Activated naive CD8-positive, alpha-beta T cell treated with anti-CD3 and anti-CD28 coated beads, Interleukin-2, amount 10 ng/mL, durations not matched to agents 7 days and 5 days (primary cell): ENCODE measurements at regions not wholly inside any gene's neighbourhood (a gene's known extent, or its start where the extent isn't known, plus 50 kb on each side); places are given as distances from the start of the nearest gene placed in this dataset.
"Not testable (repeated sequence)": the region's sequence is repeated elsewhere in the genome, so short reads cannot be mapped to it uniquely, and the experiment has no call there.

Experiments used
- ATAC-seq: fragments of 150-1000 bp; cut with Tn5 transposase; one replicate; pipeline ENCODE4 v1.10.0; 2021; ENCODE audit warnings: low read depth, moderate library complexity
- POLR2A ChIA-PET: fragments of 350-600 bp; sonication (Branson Sonifier 250); formaldehyde crosslinking; loops from one replicate; lab custom pipeline; 2021; ENCODE audit warnings: antibody characterized with exemption; lab: Charles Lee
- DNase-seq: peaks from one replicate; pipeline ENCODE4 v3.0.0; 2021
- H3K27ac Mint-ChIP-seq: one replicate; pipeline ENCODE4 v1.8.0; 2022; ENCODE audit warnings: mild to moderate bottlenecking, mixed read lengths
- H3K27me3 Mint-ChIP-seq: one replicate; pipeline ENCODE4 v1.8.0; 2022; ENCODE audit warnings: mild to moderate bottlenecking, moderate library complexity, mixed read lengths
- H3K36me3 Mint-ChIP-seq: one replicate; pipeline ENCODE4 v1.8.0; 2021; ENCODE audit warnings: mild to moderate bottlenecking, mixed read lengths
- H3K4me1 Mint-ChIP-seq: one replicate; pipeline ENCODE4 v1.8.0; 2021; ENCODE audit warnings: mixed read lengths
- H3K4me3 Mint-ChIP-seq: one replicate; pipeline ENCODE4 v1.8.0; 2022; ENCODE audit warnings: mild to moderate bottlenecking, moderate library complexity, mixed read lengths
- H3K9me3 Mint-ChIP-seq: one replicate; pipeline ENCODE4 v1.8.0; 2021; ENCODE audit warnings: mixed read lengths

DNA sequence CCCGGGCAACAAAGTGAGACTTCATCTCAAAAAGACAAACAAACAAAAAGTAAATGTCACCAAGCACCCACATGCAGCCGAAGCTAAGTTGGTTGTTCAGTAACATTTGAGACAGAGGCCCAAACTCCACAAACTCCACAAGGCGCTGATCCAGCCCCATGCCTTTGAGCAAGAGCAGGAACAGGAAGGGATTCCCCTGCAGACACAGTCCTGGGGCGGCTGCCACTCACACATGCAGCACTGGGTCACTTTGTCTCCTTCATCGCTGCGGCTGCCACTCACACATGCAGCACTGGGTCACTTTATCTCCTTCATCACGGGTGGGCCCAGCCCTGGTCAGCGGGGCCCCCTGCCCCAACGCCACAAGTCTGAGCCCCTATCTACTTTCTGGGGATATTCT is 246.9 kb upstream of the RREB1 start:
- POLR2A ChIA-PET, result no interaction called here
- no peak for ATAC-seq
- Mint-ChIP-seq H3K4me1 (peaks cover 12% of the 10 kb centered on the region), H3K27me3 (peaks cover 6% of the 10 kb centered on the region), H3K36me3 (no peaks in the 10 kb centered on the region), H3K4me3 (no peak overlapping the region), H3K9me3 (no peaks in the 10 kb centered on the region), H3K27ac (no peak overlapping the region)
- no peak for DNase-seq

GRCh38 chr6:6861351-6861894 is 246.3 kb upstream of the RREB1 start:
- Mint-ChIP-seq H3K4me1 (peaks cover 7% of the 10 kb centered on the region), H3K27ac (no peak overlapping the region), H3K9me3 (no peaks in the 10 kb centered on the region), H3K27me3 (peaks cover 6% of the 10 kb centered on the region), H3K36me3 (no peaks in the 10 kb centered on the region), H3K4me3 (no peak overlapping the region)
- POLR2A ChIA-PET, result no interaction called here
- ATAC-seq (no peak), DNase-seq (no peak)

DNA sequence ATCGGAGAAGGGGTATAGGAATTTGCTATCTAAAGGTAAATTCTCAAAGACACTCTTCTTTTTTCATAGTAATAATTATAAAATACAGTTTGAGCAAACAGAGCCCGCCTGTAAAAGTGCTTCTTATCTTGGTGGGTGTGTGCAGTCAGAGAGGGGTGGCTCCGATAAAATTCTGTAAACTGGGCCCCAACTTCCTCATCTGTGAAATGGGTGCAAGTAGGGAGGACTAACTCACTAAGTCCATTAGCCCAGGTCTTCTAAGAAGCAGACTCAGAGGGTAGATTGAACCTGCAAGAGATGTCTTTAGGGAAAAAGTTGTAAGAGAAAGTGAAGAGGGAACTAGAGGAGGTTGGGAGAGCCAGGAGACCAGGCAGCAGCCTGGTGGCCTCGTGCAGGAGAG is 245.8 kb upstream of the RREB1 start:
- Mint-ChIP-seq H3K4me1 (peaks cover 1% of the 10 kb centered on the region), H3K4me3 (no peak overlapping the region), H3K9me3 (no peaks in the 10 kb centered on the region), H3K36me3 (no peaks in the 10 kb centered on the region), H3K27me3 (peaks cover 9% of the 10 kb centered on the region), H3K27ac (no peak overlapping the region)
- no peak for DNase-seq
- no peak for ATAC-seq
- POLR2A ChIA-PET, result no interaction called here

- peaks cover 1% of the 10 kb centered on the region for H3K4me1 Mint-ChIP-seq
- no peaks in the 10 kb centered on the region for H3K36me3 Mint-ChIP-seq
- no peak overlapping the region for H3K27ac Mint-ChIP-seq
- peaks cover 9% of the 10 kb centered on the region for H3K27me3 Mint-ChIP-seq
- no peak overlapping the region for H3K4me3 Mint-ChIP-seq
- POLR2A ChIA-PET, result no interaction called here
- H3K9me3 Mint-ChIP-seq, result no peaks in the 10 kb centered on the region
- no peak for ATAC-seq
- DNase-seq, result no peak
Observed at GRCh38 chr6:6863970-6864639, 243.7 kb upstream of the RREB1 start.

DNA sequence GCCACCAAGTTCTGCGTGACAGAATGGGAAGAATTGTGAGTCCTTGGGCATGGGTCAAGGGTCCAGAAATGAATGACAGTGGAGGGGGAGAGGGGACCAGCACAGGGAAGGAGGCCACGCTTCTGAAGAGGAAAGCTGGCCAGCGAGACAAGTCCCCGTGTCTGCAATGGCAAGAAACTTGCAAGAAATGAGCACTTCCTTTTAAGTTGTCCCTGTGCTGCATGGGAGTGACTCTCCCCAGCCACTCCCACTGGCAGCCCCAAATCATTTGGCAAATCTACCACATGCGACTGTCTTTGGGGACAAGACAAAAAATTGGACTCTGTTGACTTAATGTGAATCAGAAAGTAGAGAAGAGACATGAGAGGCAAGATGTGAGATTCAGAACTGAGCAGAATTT is 242.2 kb upstream of the RREB1 start:
- Mint-ChIP-seq H3K9me3 (no peaks in the 10 kb centered on the region), H3K27ac (no peak overlapping the region), H3K36me3 (no peaks in the 10 kb centered on the region), H3K4me3 (no peak overlapping the region), H3K4me1 (peaks cover 3% of the 10 kb centered on the region), H3K27me3 (peaks cover 7% of the 10 kb centered on the region)
- DNase-seq, result no peak
- no peak for ATAC-seq
- POLR2A ChIA-PET, result no interaction called here

DNA sequence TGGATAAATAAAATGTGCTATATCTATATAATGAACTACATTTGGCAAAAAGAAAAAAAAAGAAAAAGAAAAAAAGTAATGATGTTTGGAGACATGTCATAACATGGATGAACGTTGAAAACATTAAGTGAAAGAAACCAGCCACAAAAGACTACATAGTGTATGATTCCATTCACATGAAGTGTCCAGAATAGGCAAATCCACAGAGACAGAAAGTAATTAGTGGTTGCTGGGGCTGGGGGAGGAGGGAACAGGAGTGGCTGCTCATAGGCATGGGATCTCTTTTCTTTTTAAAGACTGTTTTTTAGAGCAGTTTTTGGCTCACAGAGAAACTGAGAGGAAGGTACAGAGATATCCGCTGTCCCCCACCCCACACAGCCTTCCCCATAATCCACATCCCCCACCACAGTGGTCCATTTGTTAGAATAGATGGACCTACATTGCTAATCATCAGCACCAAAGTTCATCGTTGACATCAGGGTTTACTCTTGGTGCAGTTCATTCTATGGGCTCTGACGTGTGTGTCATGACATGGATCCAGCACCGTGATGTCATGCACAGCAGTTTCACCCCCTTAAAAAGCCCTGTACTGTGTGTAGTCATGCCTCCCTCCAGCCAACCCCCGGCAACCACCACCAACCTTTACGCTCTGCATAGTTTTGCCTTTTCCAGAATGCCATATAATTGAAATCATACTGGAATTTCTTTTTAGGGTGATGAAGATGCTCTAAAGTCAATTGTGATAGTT is 240.9 kb upstream of the RREB1 start:
- no peaks in the 10 kb centered on the region for H3K36me3 Mint-ChIP-seq
- peaks cover 7% of the 10 kb centered on the region for H3K27me3 Mint-ChIP-seq
- peaks cover 3% of the 10 kb centered on the region for H3K4me1 Mint-ChIP-seq
- H3K4me3 Mint-ChIP-seq, result no peak overlapping the region
- POLR2A ChIA-PET, result interaction anchor here (0.6 kb wide), 1 partner anchor 330 kb away, joined by 6 read pairs; no protein-coding TSS in a partner anchor
- H3K27ac Mint-ChIP-seq, result no peak overlapping the region
- ATAC-seq (no peak), DNase-seq (no peak)
- H3K9me3 Mint-ChIP-seq, result no peaks in the 10 kb centered on the region

GRCh38 chr6:6867404-6867799 is 240.4 kb upstream of the RREB1 start:
- ATAC-seq (no peak), DNase-seq (no peak)
- H3K4me1 Mint-ChIP-seq, result peaks cover 3% of the 10 kb centered on the region
- no peak overlapping the region for H3K27ac Mint-ChIP-seq
- H3K9me3 Mint-ChIP-seq, result no peaks in the 10 kb centered on the region
- no peaks in the 10 kb centered on the region for H3K36me3 Mint-ChIP-seq
- no peak overlapping the region for H3K4me3 Mint-ChIP-seq
- H3K27me3 Mint-ChIP-seq, result peaks cover 7% of the 10 kb centered on the region
- POLR2A ChIA-PET, result no interaction called here

GRCh38 chr6:6869094-6869493 is 238.7 kb upstream of the RREB1 start:
- Mint-ChIP-seq H3K27ac (no peak overlapping the region), H3K4me3 (no peak overlapping the region), H3K36me3 (no peaks in the 10 kb centered on the region), H3K27me3 (peaks cover 3% of the 10 kb centered on the region), H3K4me1 (peaks cover 6% of the 10 kb centered on the region), H3K9me3 (no peaks in the 10 kb centered on the region)
- DNase-seq (no peak), ATAC-seq (no peak)
- POLR2A ChIA-PET, result no interaction called here

- Mint-ChIP-seq H3K4me1 (peaks cover 4% of the 10 kb centered on the region), H3K27ac (no peak overlapping the region), H3K27me3 (peaks cover 6% of the 10 kb centered on the region), H3K36me3 (no peaks in the 10 kb centered on the region), H3K9me3 (no peaks in the 10 kb centered on the region), H3K4me3 (no peak overlapping the region)
- DNase-seq, result no peak
- POLR2A ChIA-PET, result no interaction called here
- ATAC-seq, result no peak
Observed at GRCh38 chr6:6870921-6871320, 236.8 kb upstream of the RREB1 start.

GRCh38 chr6:6872459-6873344 is 235.1 kb upstream of the RREB1 start:
- Mint-ChIP-seq H3K9me3 (no peaks in the 10 kb centered on the region), H3K4me3 (no peak overlapping the region), H3K27ac (no peak overlapping the region), H3K27me3 (peaks cover 7% of the 10 kb centered on the region), H3K4me1 (peaks cover 4% of the 10 kb centered on the region), H3K36me3 (no peaks in the 10 kb centered on the region)
- POLR2A ChIA-PET, result no interaction called here
- DNase-seq, result no peak
- no peak for ATAC-seq

- no peak for DNase-seq
- no peaks in the 10 kb centered on the region for H3K9me3 Mint-ChIP-seq
- peaks cover 4% of the 10 kb centered on the region for H3K4me1 Mint-ChIP-seq
- no peaks in the 10 kb centered on the region for H3K36me3 Mint-ChIP-seq
- no peak overlapping the region for H3K27ac Mint-ChIP-seq
- ATAC-seq, result no peak
- no peak overlapping the region for H3K4me3 Mint-ChIP-seq
- POLR2A ChIA-PET, result no interaction called here
- H3K27me3 Mint-ChIP-seq, result peaks cover 7% of the 10 kb centered on the region
Observed at GRCh38 chr6:6873778-6874177, 234.0 kb upstream of the RREB1 start.

DNA sequence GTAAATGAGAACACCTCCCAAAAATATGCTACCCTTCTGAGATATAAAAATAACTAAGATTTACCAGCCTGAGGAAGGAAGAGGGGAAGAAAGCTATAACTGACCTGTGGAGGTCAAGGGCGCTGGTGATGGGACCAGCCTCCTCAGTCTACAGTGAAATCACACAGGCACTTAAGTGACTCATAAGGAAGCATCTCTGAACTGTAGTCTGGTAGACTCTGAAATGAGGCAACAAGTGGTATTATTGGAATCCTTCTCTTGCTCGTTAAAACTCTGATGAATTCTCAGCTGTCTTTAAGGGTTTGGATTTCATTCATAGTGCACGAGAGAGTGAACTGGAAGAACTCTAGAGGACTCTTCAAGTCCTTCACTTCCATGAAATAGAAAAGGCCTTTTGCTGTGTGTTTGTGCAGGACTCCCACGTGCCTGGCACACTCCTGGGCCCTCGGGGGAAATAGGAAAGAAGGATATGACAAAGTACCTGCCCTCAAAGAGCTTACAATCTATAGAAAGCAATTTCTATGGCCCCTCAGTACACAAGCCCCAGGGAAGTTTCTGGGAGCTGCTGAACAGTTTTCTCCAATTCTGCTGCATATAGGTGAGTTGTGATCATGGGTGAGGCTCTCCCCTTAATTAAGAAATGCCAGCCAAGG is 231.8 kb upstream of the RREB1 start:
- H3K27ac Mint-ChIP-seq, result no peak overlapping the region
- no peaks in the 10 kb centered on the region for H3K9me3 Mint-ChIP-seq
- H3K4me3 Mint-ChIP-seq, result no peak overlapping the region
- DNase-seq (no peak), ATAC-seq (no peak)
- H3K36me3 Mint-ChIP-seq, result no peaks in the 10 kb centered on the region
- H3K27me3 Mint-ChIP-seq, result peaks cover 7% of the 10 kb centered on the region
- POLR2A ChIA-PET, result no interaction called here
- H3K4me1 Mint-ChIP-seq, result peaks cover 10% of the 10 kb centered on the region

DNA sequence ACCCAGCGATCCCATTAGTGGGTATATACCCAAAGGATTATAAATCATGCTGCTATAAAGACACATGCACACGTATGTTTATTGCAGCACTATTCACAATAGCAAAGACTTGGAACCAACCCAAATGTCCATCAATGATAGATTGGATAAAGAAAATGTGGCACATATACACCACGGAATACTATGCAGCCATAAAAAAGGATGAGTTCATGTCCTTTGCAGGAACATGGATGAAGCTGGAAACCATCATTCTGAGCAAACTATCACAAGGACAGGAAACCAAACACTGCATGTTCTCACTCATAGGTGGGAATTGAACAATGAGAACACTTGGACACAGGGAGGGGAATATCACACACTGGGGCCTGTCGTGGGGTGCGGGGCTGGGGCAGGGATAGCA is 230.0 kb upstream of the RREB1 start:
- H3K9me3 Mint-ChIP-seq, H3K36me3 Mint-ChIP-seq, H3K4me1 Mint-ChIP-seq, ATAC-seq, H3K4me3 Mint-ChIP-seq, POLR2A ChIA-PET, DNase-seq, H3K27ac Mint-ChIP-seq: not testable (repeated sequence)
- peaks cover 12% of the 10 kb centered on the region for H3K27me3 Mint-ChIP-seq
